OCI-LY7 (cell line): ENCODE measurements at regions not wholly inside any gene's neighbourhood (a gene's known extent, or its start where the extent isn't known, plus 50 kb on each side); places are given as distances from the start of the nearest gene placed in this dataset.

Experiments
- BruUV-seq: library from RNA; stranded (reverse); fragments of 400-500 nt; replicated peaks from 2 replicates; lab custom pipeline; 2021; lab: Mats Ljungman, UMichigan
- CTCF ChIA-PET: fragments of 300-600 bp; sonication (Branson Sonifier 250); formaldehyde crosslinking; loops from one replicate; lab custom pipeline; 2022; ENCODE audit warnings: antibody characterized with exemption; ENCODE audit not compliant: unreplicated experiment; lab: Charles Lee
- POLR2A ChIA-PET: fragments of 300-600 bp; sonication (Branson Sonifier 250); formaldehyde crosslinking; loops from one replicate; lab custom pipeline; 2022; ENCODE audit warnings: antibody characterized with exemption; lab: Charles Lee
- DNase-seq: peaks from one replicate; pipeline ENCODE4 v3.0.0-alpha.2; 2015; ENCODE audit warnings: low spot score
- H2AFZ ChIP-seq: fragments of 200-600 bp; sonication (generic), shearing (Covaris generic); 2 replicates; pipeline ENCODE4 v1.6.1; 2014; ENCODE audit warnings: mild to moderate bottlenecking, antibody characterized with exemption, low read length, moderate library complexity
- H3K27ac ChIP-seq: fragments of 200-600 bp; sonication (generic); 2 replicates; pipeline ENCODE4 v1.5.1; 2014; ENCODE audit warnings: mixed run types, low read depth, mild to moderate bottlenecking, moderate library complexity, low read length, inconsistent platforms; ENCODE audit not compliant: poor library complexity, severe bottlenecking
- H3K36me3 ChIP-seq: fragments of 200-600 bp; sonication (generic); 2 replicates; pipeline ENCODE4 v1.6.1; 2014; ENCODE audit warnings: mild to moderate bottlenecking, antibody characterized with exemption, low read length, moderate library complexity, mixed read lengths; ENCODE audit not compliant: insufficient read depth
- H3K4me1 ChIP-seq: fragments of 200-600 bp; sonication (generic); 2 replicates; pipeline ENCODE4 v1.5.1; 2014; ENCODE audit warnings: mild to moderate bottlenecking, low read length; ENCODE audit not compliant: insufficient read depth, poor library complexity, severe bottlenecking
- H3K4me2 ChIP-seq: fragments of 200-600 bp; sonication (generic); 2 replicates; pipeline ENCODE4 v1.6.1; 2014; ENCODE audit warnings: mild to moderate bottlenecking, low read length
- H3K4me3 ChIP-seq: fragments of 200-600 bp; sonication (generic); 2 replicates; pipeline ENCODE4 v1.5.1; 2014; ENCODE audit warnings: mild to moderate bottlenecking, low read depth, low read length; ENCODE audit not compliant: poor library complexity, severe bottlenecking
- H3K79me2 ChIP-seq: fragments of 200-600 bp; sonication (generic); 2 replicates; pipeline ENCODE4 v1.6.1; 2016; ENCODE audit warnings: low read depth, mild to moderate bottlenecking, low read length, moderate library complexity, mixed read lengths; ENCODE audit not compliant: insufficient read depth
- H3K9me2 ChIP-seq: fragments of 200-600 bp; sonication (generic); 2 replicates; pipeline ENCODE4 v1.6.1; 2016; ENCODE audit warnings: mild to moderate bottlenecking, low read length, mixed read lengths; ENCODE audit not compliant: insufficient read depth
- H3K9me3 ChIP-seq: fragments of 200-600 bp; sonication (generic); 2 replicates; pipeline ENCODE4 v1.6.1; 2014; ENCODE audit warnings: mild to moderate bottlenecking, mixed run types, low read length, mixed read lengths
- H4K20me1 ChIP-seq: fragments of 200-600 bp; sonication (generic); 2 replicates; pipeline ENCODE4 v1.6.1; 2014; ENCODE audit warnings: mild to moderate bottlenecking, antibody characterized with exemption, low read length, moderate library complexity, mixed read lengths; ENCODE audit not compliant: insufficient read depth
- CTCF ChIP-seq: fragments of 200-600 bp; sonication (generic); conservative IDR thresholded peaks from 2 replicates; pipeline ENCODE4 v1.5.1; 2014; ENCODE audit warnings: mild to moderate bottlenecking, antibody characterized with exemption, low read length, moderate library complexity, mixed read lengths
- EZH2phosphoT487 ChIP-seq: fragments of 200-600 bp; sonication (generic); IDR thresholded peaks from 2 replicates; pipeline ENCODE4 v1.6.1; 2018; ENCODE audit warnings: low read depth, borderline replicate concordance, mild to moderate bottlenecking, mixed run types, antibody characterized with exemption, low read length, moderate library complexity, mixed read lengths
- intact Hi-C: fragments of 100-400 bp; cut with micrococcal nuclease; formaldehyde crosslinking; loops from one replicate; pipeline ENCODE4 v1.10.0; 2022; ENCODE audit not compliant: unreplicated experiment

GRCh38 chr19:30226464-30227011, 145.6 kb upstream of the ZNF536 start:
- peak overlapping the region; percentile 44; the same call in 1 of the 2 replicates for H3K4me2 ChIP-seq
- no peak for DNase-seq
- intact Hi-C loops, result loop anchor here (1.0 kb wide), 1 partner anchor 426 kb away; no protein-coding TSS in a partner anchor

GRCh38 chr19:30227012-30227621, 145.1 kb upstream of the ZNF536 start:
- no peaks in the 10 kb centered on the region for H3K9me2 ChIP-seq
- H3K9me3 ChIP-seq, result no peaks in the 10 kb centered on the region
- POLR2A ChIA-PET, result no interaction called here
- H3K27ac ChIP-seq, result no peak overlapping the region
- H3K36me3 ChIP-seq, result no peaks in the 10 kb centered on the region
- peak overlapping the region; percentile 53 for H3K4me3 ChIP-seq
- CTCF ChIA-PET, result no interaction called here
- no peaks in the 10 kb centered on the region for H3K4me1 ChIP-seq
- peak overlapping the region; percentile 44; the same call in 1 of the 2 replicates for H3K4me2 ChIP-seq
- DNase-seq, result no peak
- no peaks in the 10 kb centered on the region for H4K20me1 ChIP-seq
- intact Hi-C loops, result loop anchor here (1.0 kb wide), 1 partner anchor 425 kb away; no protein-coding TSS in a partner anchor
- H2AFZ ChIP-seq, result peak overlapping the region; percentile 19; the same call in 1 of the 2 replicates
- no peaks in the 10 kb centered on the region for H3K79me2 ChIP-seq
- TF ChIP-seq EZH2phosphoT487, result no peak
- no peak for TF ChIP-seq CTCF
- no TSS peak for BruUV-seq

More at GRCh38 chr19:30226464-30227011, 145.6 kb upstream of the ZNF536 start:
- Histone ChIP-seq H3K4me1 (no peaks in the 10 kb centered on the region), H3K27ac (no peak overlapping the region), H3K9me2 (no peaks in the 10 kb centered on the region), H2AFZ (no peak overlapping the region), H3K9me3 (no peaks in the 10 kb centered on the region), H3K4me3 (no peak overlapping the region), H3K79me2 (no peaks in the 10 kb centered on the region), H3K36me3 (no peaks in the 10 kb centered on the region), H4K20me1 (no peaks in the 10 kb centered on the region)
- POLR2A ChIA-PET, result no interaction called here
- TF ChIP-seq EZH2phosphoT487 (no peak), CTCF (no peak)
- CTCF ChIA-PET, result no interaction called here
- BruUV-seq, result no TSS peak

- DNase-seq, result peak; percentile 41
- Histone ChIP-seq H3K79me2 (no peaks in the 10 kb centered on the region), H2AFZ (peak overlapping the region; percentile 19; the same call in 1 of the 2 replicates), H3K9me3 (no peaks in the 10 kb centered on the region), H3K4me1 (no peaks in the 10 kb centered on the region), H3K4me2 (peak overlapping the region; percentile 44; the same call in 1 of the 2 replicates), H3K4me3 (peak overlapping the region; percentile 53), H3K36me3 (no peaks in the 10 kb centered on the region), H3K9me2 (no peaks in the 10 kb centered on the region), H3K27ac (no peak overlapping the region), H4K20me1 (no peaks in the 10 kb centered on the region)
- POLR2A ChIA-PET, result no interaction called here
- intact Hi-C loops, result loop anchor here (1.0 kb wide), 1 partner anchor 425 kb away; no protein-coding TSS in a partner anchor
- CTCF ChIA-PET, result no interaction called here
- TF ChIP-seq CTCF, result peak; percentile 61
- no peak for TF ChIP-seq EZH2phosphoT487
- BruUV-seq, result no TSS peak
Observed at GRCh38 chr19:30227661-30228112, 144.5 kb upstream of the ZNF536 start.
